ENCODE measurements at regions not wholly inside any gene's neighbourhood (a gene's known extent, or its start where the extent isn't known, plus 50 kb on each side); places are given as distances from the start of the nearest gene placed in this dataset.
A peak's percentile ranks its signal among the peaks of the same experiment; 100 is the strongest.

DNA sequence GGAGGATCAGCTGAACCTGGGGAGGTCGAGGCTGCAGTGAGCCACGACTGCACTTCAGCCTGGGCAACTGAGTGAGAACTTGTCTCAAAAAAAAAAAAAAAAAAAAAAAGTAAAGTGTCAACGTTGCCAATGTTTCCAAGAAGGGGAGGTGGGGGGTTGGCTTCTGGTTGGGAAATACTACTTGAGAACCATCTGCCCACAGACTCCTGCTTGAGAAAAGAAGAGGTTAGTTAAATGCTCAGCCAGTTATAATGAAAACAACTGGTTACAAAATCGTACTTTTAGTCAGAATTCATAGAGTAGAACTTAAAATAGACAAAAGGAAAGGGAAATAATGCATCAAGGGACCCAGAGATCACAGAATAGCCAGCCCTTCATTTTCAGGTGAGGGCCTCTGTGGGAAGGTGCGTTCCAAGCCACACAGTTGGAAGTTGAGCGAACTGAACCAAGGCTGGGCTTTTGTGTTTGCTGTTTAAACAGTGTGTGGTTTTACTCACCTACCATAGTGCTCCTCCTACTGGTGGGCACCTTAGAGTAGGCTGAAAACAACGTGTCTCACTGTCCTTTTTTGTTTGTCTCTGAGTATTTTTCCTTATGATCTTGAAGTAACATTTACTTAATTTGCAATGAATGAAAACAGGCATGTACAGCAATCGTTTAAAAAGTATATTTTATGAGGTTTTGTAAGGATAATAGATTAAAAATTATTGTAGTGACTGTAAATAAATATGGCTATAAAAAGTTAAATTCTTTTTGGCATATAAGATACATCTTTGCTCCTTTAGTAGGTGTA is 200.7 kb downstream of the BCAS1 start:
- TF ChIP-seq EP300 (IDR thresholded peaks at IDR 0.05) (no peak), POLR2A (IDR thresholded peaks at IDR 0.05) (no peak)
- TF ChIP-seq, protein P1, sequence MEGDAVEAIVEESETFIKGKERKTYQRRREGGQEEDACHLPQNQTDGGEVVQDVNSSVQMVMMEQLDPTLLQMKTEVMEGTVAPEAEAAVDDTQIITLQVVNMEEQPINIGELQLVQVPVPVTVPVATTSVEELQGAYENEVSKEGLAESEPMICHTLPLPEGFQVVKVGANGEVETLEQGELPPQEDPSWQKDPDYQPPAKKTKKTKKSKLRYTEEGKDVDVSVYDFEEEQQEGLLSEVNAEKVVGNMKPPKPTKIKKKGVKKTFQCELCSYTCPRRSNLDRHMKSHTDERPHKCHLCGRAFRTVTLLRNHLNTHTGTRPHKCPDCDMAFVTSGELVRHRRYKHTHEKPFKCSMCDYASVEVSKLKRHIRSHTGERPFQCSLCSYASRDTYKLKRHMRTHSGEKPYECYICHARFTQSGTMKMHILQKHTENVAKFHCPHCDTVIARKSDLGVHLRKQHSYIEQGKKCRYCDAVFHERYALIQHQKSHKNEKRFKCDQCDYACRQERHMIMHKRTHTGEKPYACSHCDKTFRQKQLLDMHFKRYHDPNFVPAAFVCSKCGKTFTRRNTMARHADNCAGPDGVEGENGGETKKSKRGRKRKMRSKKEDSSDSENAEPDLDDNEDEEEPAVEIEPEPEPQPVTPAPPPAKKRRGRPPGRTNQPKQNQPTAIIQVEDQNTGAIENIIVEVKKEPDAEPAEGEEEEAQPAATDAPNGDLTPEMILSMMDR (IDR thresholded peaks at IDR 0.05) = peak; percentile 26 to 72 (median 69)
